Right hindlimb (tissue), 1 donor: ENCODE measurements at regions not wholly inside any gene's neighbourhood (a gene's known extent, or its start where the extent isn't known, plus 50 kb on each side); places are given as distances from the start of the nearest gene placed in this dataset.
"Not testable (repeated sequence)": the region's sequence is repeated elsewhere in the genome, so short reads cannot be mapped to it uniquely, and the experiment has no call there.

Experiments
- DNase-seq: peaks from one replicate; pipeline ENCODE4 v3.0.0-alpha.2; 2018

DNA sequence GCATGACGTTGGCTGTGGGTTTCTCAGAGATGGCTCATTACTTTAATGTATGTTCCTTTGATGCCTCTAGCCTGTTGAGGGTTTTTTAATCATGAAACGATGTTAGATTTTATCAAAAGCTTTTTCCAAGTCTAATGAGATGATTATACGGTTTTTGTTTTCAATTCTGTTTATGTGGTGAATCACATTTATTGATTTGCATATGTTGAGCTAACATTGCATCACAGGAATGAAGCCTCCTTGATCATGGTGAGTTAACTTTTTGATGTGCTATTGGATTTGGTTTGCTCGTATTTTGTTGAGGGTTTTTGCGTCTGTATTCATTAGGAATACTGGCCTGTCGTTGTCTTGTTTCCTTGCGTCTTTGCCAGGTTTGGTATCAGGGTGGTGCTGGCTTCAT is 52.3 kb upstream of the PTPN12 start:
- DNase-seq, result no peak

DNA sequence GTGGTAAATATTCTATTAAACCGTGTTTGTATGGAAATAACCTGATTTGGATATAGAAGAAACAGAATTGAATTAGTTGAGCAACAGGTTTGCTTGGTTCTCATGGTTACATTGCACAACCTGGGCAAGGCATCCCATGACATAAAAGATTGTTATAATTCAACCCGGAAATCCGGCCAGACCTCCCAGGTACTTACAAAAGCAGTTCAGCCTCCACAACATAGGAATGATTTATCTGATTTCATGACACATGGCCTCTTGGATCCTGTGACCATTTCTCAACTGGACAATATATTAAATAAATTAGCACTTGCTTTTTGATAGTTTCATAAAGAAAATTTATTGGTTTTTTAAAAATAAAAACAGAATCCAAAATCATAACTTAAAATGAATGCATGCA is 55.1 kb upstream of the PTPN12 start:
- DNase-seq, result no peak

DNA sequence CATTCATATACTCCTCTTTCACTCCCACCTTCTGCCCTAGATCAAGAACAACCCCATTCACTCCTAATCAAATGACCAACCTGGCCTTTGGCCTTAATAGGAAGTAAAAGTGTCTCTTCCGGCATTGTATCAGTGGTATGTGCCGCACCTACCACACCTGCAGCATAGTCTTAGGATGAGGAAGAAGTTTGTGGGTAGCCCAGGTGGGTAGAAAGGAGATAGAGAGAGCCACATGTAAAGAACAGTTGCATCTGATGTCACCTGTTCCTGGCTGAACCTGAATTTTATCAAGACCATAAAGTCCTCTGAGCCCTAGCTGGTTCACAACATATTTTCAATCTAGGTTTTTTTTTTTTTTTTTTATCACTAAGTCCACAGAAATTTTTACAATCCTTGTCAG is 55.5 kb upstream of the PTPN12 start:
- no peak for DNase-seq

DNA sequence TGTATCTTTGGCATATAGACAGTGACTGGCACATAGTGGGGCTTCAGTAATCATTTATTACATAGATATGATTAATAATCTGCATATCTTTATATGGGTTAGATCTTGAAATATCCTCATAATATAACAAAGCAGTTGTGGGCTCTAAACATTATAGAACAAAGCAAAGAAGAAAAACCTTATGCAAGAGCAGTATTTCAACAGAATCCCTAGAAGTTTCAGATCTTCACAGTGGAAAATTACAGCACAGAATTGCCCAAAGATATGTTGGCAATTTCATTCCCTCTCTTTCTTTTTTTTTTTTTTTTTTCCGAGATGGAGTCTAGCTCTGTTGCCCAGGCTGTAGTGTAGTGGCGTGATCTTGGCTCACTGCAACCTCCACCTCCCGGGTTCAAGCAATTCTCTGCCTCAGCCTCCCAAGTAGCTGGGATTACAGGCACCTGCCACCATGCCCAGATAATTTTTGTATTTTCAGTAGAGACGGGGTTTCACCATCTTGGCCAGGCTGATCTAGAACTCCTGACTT is 56.9 kb upstream of the PTPN12 start:
- not testable (repeated sequence) for DNase-seq

DNA sequence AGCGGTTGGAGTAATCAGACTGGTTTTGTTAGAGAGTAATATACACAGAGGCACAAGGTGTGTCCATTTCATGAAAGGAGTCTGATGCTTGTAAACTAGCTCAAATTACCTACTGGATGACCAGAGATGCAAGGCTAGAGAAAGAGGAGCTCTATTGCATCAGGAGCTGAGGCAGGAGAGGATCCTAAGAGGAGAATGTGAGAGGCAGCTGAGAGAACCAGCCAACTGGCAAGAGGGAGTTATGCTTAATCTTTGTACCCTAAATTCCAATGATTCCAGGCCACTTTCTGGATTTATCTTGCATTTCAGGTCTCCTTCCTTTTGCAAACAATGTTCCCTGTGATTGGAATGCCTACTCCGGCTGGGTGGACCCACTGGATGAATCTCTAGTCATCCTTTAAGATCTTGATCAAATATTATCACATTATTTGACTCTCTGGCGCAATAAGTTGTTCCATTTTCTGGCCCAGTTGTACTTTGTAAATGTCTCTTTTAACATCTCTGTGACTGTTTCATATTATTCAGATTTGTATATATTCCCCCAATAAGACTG is 57.5 kb upstream of the PTPN12 start:
- no peak for DNase-seq

DNA sequence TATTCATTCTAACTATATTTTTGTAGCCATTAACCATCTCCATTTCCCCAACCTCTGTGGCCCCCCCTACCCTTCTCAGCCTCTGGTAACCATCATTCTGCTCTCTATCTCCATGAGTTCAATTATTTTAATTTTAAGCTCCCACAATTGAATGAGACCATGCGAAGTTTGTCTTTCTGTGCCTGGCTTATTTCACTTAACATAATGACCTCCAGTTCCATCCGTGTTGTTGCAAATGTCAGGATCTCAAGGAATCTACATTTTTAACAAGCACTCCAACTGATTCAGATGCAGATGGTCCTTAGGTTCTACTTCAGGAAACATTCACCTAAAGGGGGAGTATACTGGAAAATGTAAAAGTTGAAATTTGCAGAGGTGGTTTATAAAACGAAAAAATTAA is 60.2 kb upstream of the PTPN12 start:
- no peak for DNase-seq

DNA sequence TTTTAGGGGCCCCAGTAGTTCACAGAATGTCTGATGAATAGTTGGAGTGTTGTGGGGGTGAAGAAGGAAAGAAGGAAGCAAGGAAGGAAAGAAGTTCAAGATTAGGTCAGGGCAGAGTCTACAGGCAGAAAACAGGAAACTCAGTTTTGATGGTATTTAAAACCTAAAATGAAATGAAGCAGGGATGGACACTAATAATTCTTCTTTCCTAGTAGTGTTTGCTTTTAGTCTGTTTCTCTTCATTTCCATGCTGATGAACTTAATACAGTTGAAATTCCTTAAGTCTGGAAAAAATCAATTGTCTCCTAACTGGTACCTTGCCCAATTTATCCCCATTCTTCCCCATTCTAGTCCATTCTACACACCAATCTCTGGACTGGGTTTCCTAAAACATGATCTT is 59.0 kb upstream of the GSAP start:
- DNase-seq, result no peak

DNA sequence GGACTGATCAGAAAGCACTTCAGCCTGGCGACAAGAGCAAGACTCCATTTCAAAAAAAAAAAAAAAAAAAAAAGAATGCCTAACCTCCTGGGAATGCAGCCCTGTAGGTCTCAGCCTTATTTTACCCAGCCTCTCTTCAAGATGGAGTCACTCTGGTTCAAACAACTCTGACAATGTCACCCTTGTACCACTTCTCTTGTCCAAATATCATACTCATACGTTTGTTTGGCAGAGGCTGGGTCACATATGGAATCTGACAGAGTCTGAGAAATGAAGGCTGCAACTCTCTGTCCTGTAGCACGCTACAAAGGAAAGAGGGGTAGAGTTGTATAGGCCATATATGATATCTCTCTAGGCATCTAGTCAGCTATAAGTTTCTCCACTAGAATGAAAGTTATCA is 58.6 kb upstream of the GSAP start:
- no peak for DNase-seq

DNA sequence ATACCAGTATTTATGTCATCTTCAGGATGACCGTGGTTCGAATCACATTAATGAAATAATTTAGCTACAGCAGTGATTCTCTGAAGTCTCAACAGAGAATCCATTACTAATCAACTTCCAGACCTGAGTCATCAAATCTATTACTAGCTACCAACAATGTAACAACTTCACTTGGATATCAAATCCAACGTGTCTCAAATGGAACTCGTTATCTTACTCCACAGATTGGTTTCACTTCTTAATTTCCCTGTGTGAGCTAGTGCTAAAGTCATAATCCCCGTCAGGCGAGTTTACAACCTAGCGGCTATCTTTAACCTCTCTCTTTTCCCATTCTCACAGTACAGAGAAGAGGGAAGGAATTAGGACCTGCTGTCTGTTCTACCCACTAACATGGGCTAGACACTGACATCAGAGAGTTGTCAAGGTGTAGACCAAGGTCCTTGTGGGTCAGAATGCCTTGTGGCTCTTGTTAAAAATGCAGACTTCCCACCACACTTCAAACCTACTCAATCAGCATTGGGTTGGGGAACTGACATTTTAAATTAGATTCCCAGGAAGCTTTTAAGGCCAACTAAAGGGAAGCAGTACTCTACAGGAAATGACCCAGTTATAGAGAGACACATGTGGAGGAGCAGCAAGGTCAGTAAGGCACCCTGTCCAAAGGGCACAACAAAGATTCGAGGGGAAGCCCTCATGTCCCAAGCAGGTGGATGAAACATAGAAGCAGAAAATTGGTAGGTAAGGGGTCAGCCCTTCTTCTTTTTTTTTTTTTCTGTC is 57.3 kb upstream of the GSAP start:
- DNase-seq, result no peak

DNA sequence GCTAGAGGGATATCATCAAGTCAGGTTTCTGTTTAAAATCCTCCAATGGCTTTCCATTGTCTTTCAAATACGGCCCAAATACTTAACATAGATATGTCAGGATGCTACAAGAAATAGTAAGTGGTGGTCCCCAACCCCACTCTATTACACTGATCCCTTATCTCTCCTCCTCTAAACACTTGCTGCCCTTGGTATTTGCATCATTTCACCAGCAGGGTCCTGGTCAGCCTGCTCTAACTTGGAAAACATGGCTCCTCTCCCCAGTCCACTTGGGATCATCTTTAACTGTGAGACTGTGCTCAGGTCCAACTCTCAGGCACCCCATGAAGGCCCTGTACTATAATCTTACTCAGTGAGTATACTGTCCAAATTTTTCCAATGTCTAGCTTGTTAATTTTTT is 53.8 kb upstream of the GSAP start:
- no peak for DNase-seq

DNA sequence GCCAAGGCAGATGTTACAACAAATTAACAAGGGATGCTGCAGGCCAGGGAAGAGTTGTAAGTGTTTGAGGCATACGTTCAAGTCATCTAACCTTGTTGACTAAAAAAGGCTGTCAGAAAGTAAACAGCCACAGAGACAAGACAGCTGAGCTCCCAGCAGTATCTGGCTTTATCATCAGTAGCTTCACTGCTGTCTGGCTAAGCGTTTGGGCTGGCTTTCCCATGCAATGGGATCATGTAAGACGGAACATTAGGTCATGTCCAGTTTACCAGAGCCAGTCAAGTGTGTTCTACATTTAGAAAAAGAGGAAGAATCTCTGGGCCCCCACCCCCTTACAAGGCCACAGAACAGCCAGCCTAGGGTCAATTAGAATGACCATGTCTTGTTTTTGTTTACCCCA is 51.3 kb upstream of the GSAP start:
- DNase-seq, result peak; percentile 43

DNA sequence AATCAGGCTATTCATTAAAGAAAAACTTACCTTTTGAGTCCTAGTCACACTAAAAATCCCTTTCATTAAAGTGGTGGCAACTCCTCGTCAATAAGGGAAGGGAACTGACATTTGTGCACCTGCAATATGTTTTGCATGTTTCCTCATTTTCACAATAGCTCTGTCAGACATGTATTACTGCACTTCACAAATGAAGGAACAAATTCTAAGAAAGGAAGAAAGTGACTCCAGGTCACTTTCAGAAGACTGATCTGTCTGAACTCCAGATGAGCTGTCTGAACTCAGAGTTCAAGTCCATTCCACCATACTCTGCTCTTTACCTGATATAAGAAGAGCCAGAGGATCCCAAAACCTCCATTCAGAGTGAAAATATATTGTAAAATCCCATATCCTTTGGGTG is 50.3 kb upstream of the GSAP start:
- DNase-seq, result no peak
